Upper lobe of left lung (tissue), 6 donors: ENCODE measurements at regions not wholly inside any gene's neighbourhood (a gene's known extent, or its start where the extent isn't known, plus 50 kb on each side); places are given as distances from the start of the nearest gene placed in this dataset.
A peak's percentile ranks its signal among the peaks of the same experiment; 100 is the strongest.

Source experiments
- ATAC-seq, 2 donors: fragments of 200-7000 bp; cut with Tn5 transposase; one replicate each; pipeline ENCODE4 v1.9.1; 2022; ENCODE audit warnings: mild to moderate bottlenecking in 2 of 2, moderate library complexity in 2 of 2; ENCODE audit not compliant: low FRiP score in 2 of 2
- DNase-seq, 2 donors: peaks; one replicate each; pipeline ENCODE4 v3.0.0-alpha.2; 2019 to 2020
- H3K27ac ChIP-seq, 4 donors: fragments of 200-600 bp; sonication (generic); one replicate each; pipeline ENCODE4 v1.5.1; 2016 to 2019
- H3K27me3 ChIP-seq, 4 donors: fragments of 200-600 bp; sonication (generic); one replicate each; pipeline ENCODE4 v1.5.1; 2017 to 2019
- H3K36me3 ChIP-seq, 4 donors: fragments of 200-600 bp; sonication (generic); one replicate each; pipeline ENCODE4 v1.5.1; 2016 to 2019
- H3K4me1 ChIP-seq, 4 donors: fragments of 200-600 bp; sonication (generic); one replicate each; pipeline ENCODE4 v1.5.1; 2018 to 2019
- H3K4me3 ChIP-seq, 4 donors: fragments of 200-600 bp; sonication (generic); one replicate each; pipeline ENCODE4 v1.5.1; 2017 to 2019; ENCODE audit warnings: mild to moderate bottlenecking in 2 of 4, moderate library complexity in 1 of 4
- H3K9me3 ChIP-seq, 4 donors: fragments of 200-600 bp; sonication (generic); one replicate each; pipeline ENCODE4 v1.5.1; 2018 to 2019
- EP300 ChIP-seq, 4 donors: sonication (generic); formaldehyde crosslinking; IDR thresholded peaks; one replicate each; pipeline ENCODE4 v1.5.1; 2017; ENCODE audit warnings: antibody characterized with exemption in 4 of 4, control low read depth in 2 of 4
- POLR2A ChIP-seq, 4 donors: fragments of 450-650 bp; IDR thresholded peaks; one replicate each; pipeline ENCODE4 v1.5.1; 2016 to 2017; ENCODE audit warnings: antibody characterized with exemption in 4 of 4, mild to moderate bottlenecking in 2 of 4
- POLR2AphosphoS5 ChIP-seq, 2 donors: sonication (generic); formaldehyde crosslinking; IDR thresholded peaks; one replicate each; pipeline ENCODE4 v1.5.1; 2017; ENCODE audit warnings: antibody characterized with exemption in 2 of 2
- WGBS, 2 donors: methylation state at CpG; one replicate each; pipeline ENCODE4 v1.1.5; 2017 to 2018; 5-methylcytosine and 5-hydroxymethylcytosine counted together
- TF ChIP-seq, protein P1 (sequence below), 6 experiments: fragments of 450-650 bp in 4 of 6; fragments of 200-600 bp in 2 of 6; sonication (generic) in 2 of 6; IDR thresholded peaks; one replicate each; pipeline ENCODE4 v1.5.1; 2016 to 2019; ENCODE audit warnings: antibody characterized with exemption in 6 of 6
- donor health status: DM: no; HTN: no; CAD: no; lungs with moderate emphysema.
- donor health status: DM: no; HTN: yes; CAD: no; lungs with severe emphysema.

DNA sequence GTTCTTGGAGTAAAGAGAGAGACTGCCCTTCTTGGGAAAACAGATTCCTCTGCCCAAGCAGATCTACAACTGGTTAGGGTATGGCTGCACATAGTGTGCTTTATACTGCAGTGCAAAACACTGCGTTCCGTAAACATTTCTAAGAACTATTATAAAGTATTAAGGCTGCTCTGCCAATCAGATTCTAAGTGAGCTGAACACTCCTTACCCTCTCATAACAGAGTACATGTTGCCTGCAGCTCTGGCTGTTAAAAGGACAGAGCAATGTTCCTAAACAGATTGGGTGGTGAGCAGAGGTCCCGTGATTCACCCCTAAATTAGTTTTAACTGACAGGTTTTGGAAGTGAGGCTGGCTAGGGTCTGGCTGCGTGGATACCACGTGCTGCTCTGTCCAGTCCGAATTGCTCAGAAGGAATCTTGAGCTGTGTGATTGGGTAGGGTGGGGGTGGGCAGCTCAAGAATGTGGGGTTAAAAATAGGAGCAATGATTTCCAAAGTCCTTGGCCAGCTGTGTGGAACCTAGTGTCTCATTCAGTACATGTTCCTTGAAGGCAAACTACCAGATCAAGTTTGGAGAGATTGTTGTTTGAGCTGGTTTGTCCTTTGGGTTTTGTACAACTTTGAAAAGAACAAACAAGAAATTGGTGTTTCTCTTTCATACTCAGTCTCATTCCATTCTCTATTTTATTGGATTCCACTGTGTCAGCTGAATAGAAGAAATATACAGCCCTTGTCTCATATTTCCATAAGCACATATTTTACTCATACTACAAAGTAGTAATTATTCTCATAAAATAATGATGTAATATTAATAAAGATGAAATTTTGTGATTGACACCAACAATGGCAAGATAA, 497.6 kb upstream of the CD180 start:
- peak overlapping the region; percentile 13 to 72 (median 60) for H3K27ac ChIP-seq
- no peaks in the 10 kb centered on the region for H3K9me3 ChIP-seq
- H3K4me1 ChIP-seq, result peaks cover 0 to 12% (median 0%) of the 10 kb centered on the region in 4 donors
- TF ChIP-seq EP300 (IDR thresholded peaks at IDR 0.05) (peak in 2 of 4 donors; percentile 71 to 92), POLR2AphosphoS5 (IDR thresholded peaks at IDR 0.05) (peak; percentile 69 to 76), POLR2A (IDR thresholded peaks at IDR 0.05) (no peak)
- TF ChIP-seq, protein P1, sequence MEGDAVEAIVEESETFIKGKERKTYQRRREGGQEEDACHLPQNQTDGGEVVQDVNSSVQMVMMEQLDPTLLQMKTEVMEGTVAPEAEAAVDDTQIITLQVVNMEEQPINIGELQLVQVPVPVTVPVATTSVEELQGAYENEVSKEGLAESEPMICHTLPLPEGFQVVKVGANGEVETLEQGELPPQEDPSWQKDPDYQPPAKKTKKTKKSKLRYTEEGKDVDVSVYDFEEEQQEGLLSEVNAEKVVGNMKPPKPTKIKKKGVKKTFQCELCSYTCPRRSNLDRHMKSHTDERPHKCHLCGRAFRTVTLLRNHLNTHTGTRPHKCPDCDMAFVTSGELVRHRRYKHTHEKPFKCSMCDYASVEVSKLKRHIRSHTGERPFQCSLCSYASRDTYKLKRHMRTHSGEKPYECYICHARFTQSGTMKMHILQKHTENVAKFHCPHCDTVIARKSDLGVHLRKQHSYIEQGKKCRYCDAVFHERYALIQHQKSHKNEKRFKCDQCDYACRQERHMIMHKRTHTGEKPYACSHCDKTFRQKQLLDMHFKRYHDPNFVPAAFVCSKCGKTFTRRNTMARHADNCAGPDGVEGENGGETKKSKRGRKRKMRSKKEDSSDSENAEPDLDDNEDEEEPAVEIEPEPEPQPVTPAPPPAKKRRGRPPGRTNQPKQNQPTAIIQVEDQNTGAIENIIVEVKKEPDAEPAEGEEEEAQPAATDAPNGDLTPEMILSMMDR (IDR thresholded peaks at IDR 0.05), result no peak
- ATAC-seq, result peak; percentile 92 to 94
- H3K27me3 ChIP-seq, result no peaks in the 10 kb centered on the region
- DNase-seq, result peak in 1 of 2 donors; percentile 66
- H3K4me3 ChIP-seq, result no peak overlapping the region
- H3K36me3 ChIP-seq, result no peaks in the 10 kb centered on the region
- 53 to 65% methylated on average over 6 of the region's 6 CpGs for WGBS, 2 donors

DNA sequence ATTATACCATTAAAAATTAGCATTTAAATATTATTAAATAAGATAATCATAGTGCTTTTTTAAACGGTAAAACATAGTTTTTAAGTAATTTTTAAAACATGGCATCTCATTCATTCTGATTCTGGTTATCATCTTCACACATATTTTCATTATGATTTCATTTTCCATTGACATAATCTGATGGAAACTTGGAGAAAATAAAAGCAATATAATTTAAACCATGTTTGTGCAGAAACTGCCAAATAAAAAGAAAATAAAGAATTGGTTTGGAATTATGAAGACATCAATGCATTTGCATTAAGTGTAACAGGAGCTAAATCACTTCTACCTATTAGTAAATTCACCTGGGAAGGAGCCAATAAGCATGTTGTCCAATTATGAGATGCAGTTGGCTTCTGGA, 490.1 kb upstream of the CD180 start:
- 78 to 79% methylated on average over 1 of the region's 1 CpG for WGBS, 2 donors
- ATAC-seq (no peak), DNase-seq (no peak)

DNA sequence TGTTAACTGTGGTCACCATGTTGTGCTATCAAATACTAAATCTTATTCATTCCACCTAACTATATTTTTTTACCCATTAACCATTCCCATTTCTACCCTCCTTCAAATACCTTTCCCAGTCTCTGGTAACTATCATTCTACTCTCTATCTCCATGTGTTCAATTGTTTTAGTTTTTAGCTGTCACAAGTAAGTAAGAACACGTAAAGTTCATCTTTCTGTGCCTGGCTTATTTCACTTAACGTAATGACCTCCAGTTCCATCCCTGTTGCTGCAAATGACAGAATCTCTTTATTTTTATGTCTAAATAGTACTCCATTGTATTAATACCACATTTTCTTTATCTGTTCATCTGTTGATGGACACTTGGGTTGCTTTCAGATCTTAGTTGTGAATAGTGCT, 485.1 kb upstream of the CD180 start:
- H3K4me1 ChIP-seq, result no peaks in the 10 kb centered on the region
- no peak for ATAC-seq
- DNase-seq, result no peak
- no peak overlapping the region for H3K4me3 ChIP-seq
- H3K36me3 ChIP-seq, result no peaks in the 10 kb centered on the region
- H3K27me3 ChIP-seq, result no peaks in the 10 kb centered on the region
- no peak overlapping the region for H3K27ac ChIP-seq
- TF ChIP-seq EP300 (IDR thresholded peaks at IDR 0.05) (no peak), POLR2AphosphoS5 (IDR thresholded peaks at IDR 0.05) (no peak), POLR2A (IDR thresholded peaks at IDR 0.05) (no peak)
- TF ChIP-seq, protein P1 (IDR thresholded peaks at IDR 0.05), result no peak
- H3K9me3 ChIP-seq, result no peaks in the 10 kb centered on the region
- WGBS, 2 donors, result 91 to 98% methylated on average over 2 of the region's 2 CpGs

More for the DNA sequence above, 490.1 kb upstream of the CD180 start:
- no peaks in the 10 kb centered on the region for H3K9me3 ChIP-seq
- H3K4me1 ChIP-seq, result no peaks in the 10 kb centered on the region
- no peak overlapping the region for H3K27ac ChIP-seq
- no peak overlapping the region for H3K4me3 ChIP-seq
- H3K36me3 ChIP-seq, result no peaks in the 10 kb centered on the region
- TF ChIP-seq POLR2A (IDR thresholded peaks at IDR 0.05) (no peak), EP300 (IDR thresholded peaks at IDR 0.05) (no peak), POLR2AphosphoS5 (IDR thresholded peaks at IDR 0.05) (no peak)
- TF ChIP-seq, protein P1 (IDR thresholded peaks at IDR 0.05), result no peak
- H3K27me3 ChIP-seq, result no peaks in the 10 kb centered on the region

DNA sequence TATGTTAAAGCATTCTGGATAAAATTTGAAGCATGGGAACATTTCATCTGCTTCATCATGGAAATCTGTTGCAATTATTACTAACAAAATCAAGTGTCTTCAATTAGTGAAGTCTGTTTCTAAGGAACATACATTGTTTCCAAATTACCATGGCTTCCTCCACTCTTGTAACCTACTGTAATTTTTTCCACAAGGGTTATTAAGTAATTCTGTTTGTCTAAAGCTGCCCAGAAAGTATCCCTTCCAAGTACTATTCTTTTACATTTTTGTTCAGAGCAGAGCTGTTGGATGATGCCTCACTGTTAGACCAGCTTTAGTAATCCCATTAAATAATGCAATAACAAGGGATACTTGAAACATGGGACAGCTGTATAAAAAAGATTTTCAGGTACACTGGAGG, 483.5 kb upstream of the CD180 start:
- no peaks in the 10 kb centered on the region for H3K9me3 ChIP-seq
- no peaks in the 10 kb centered on the region for H3K4me1 ChIP-seq
- H3K27me3 ChIP-seq, result no peaks in the 10 kb centered on the region
- TF ChIP-seq POLR2A (IDR thresholded peaks at IDR 0.05), result no peak
- TF ChIP-seq EP300 (IDR thresholded peaks at IDR 0.05), result no peak
- no peak for TF ChIP-seq POLR2AphosphoS5 (IDR thresholded peaks at IDR 0.05)
- TF ChIP-seq, protein P1 (IDR thresholded peaks at IDR 0.05), result no peak
- ATAC-seq, result peak in 1 of 2 donors; percentile 69
- no peak for DNase-seq
- H3K27ac ChIP-seq, result no peak overlapping the region
- no peak overlapping the region for H3K4me3 ChIP-seq
- H3K36me3 ChIP-seq, result no peaks in the 10 kb centered on the region
